Kidney capillary endothelial cell (primary cell): ENCODE measurements at regions not wholly inside any gene's neighbourhood (a gene's known extent, or its start where the extent isn't known, plus 50 kb on each side); places are given as distances from the start of the nearest gene placed in this dataset.
"Not testable (repeated sequence)": the region's sequence is repeated elsewhere in the genome, so short reads cannot be mapped to it uniquely, and the experiment has no call there.

ENCODE experiments used
- DNase-seq: peaks from one replicate; pipeline ENCODE4 v3.0.0-alpha.2; 2018; ENCODE audit warnings: low spot score

- DNase-seq: no peak
Measured at GRCh38 chr5:5738797-5739489, 316.5 kb downstream of the ICE1 start.

- no peak for DNase-seq
Measured at GRCh38 chr5:5736007-5736406, 313.5 kb downstream of the ICE1 start.

- not testable (repeated sequence) for DNase-seq
Measured at GRCh38 chr5:5733058-5733457, 310.6 kb downstream of the ICE1 start.

- no peak for DNase-seq
Measured at GRCh38 chr5:5726401-5726800, 303.9 kb downstream of the ICE1 start.

GRCh38 chr5:5721881-5722280 lies 299.4 kb downstream of the ICE1 start:
- no peak for DNase-seq

- DNase-seq: no peak
Measured at GRCh38 chr5:5719292-5719691, 296.8 kb downstream of the ICE1 start.

GRCh38 chr5:5716665-5717064 lies 294.2 kb downstream of the ICE1 start:
- no peak for DNase-seq

GRCh38 chr5:5711592-5711991 lies 289.1 kb downstream of the ICE1 start:
- no peak for DNase-seq

- DNase-seq: no peak
Measured at GRCh38 chr5:5711112-5711511, 288.6 kb downstream of the ICE1 start.

- no peak for DNase-seq
Measured at GRCh38 chr5:5710471-5710870, 288.0 kb downstream of the ICE1 start.

GRCh38 chr5:5708367-5708919 lies 286.0 kb downstream of the ICE1 start:
- no peak for DNase-seq

GRCh38 chr5:5705010-5705409 lies 282.5 kb downstream of the ICE1 start:
- DNase-seq: peak; percentile 44

GRCh38 chr5:5704352-5704751 lies 281.9 kb downstream of the ICE1 start:
- no peak for DNase-seq

- DNase-seq: no peak
Measured at GRCh38 chr5:5702934-5703333, 280.5 kb downstream of the ICE1 start.

GRCh38 chr5:5700549-5700948 lies 278.1 kb downstream of the ICE1 start:
- no peak for DNase-seq

- no peak for DNase-seq
Measured at GRCh38 chr5:5699062-5699461, 276.6 kb downstream of the ICE1 start.

GRCh38 chr5:5695266-5695665 lies 272.8 kb downstream of the ICE1 start:
- no peak for DNase-seq

- no peak for DNase-seq
Measured at GRCh38 chr5:5688925-5689310, 266.4 kb downstream of the ICE1 start.

GRCh38 chr5:5688194-5688924 lies 265.9 kb downstream of the ICE1 start:
- DNase-seq: peak; percentile 48

- DNase-seq: no peak
Measured at GRCh38 chr5:5687113-5687512, 264.6 kb downstream of the ICE1 start.

- DNase-seq: no peak
Measured at GRCh38 chr5:5686356-5686755, 263.9 kb downstream of the ICE1 start.

- DNase-seq: no peak
Measured at GRCh38 chr5:5685737-5686136, 263.3 kb downstream of the ICE1 start.

- no peak for DNase-seq
Measured at GRCh38 chr5:5683174-5683573, 260.7 kb downstream of the ICE1 start.

- DNase-seq: peak; percentile 36
Measured at GRCh38 chr5:5678909-5679308, 256.4 kb downstream of the ICE1 start.
